Mucosa of rectum (tissue), 2 donors: ENCODE measurements at regions not wholly inside any gene's neighbourhood (a gene's known extent, or its start where the extent isn't known, plus 50 kb on each side); places are given as distances from the start of the nearest gene placed in this dataset.

Experiments used
- H3K27ac ChIP-seq, 2 donors: one replicate each; pipeline ENCODE4 v1.7.0; 2013; ENCODE audit warnings: inconsistent platforms in 2 of 2, low read depth in 2 of 2, low read length in 2 of 2
- H3K27me3 ChIP-seq, 2 donors: one replicate each; pipeline ENCODE4 v1.7.0; 2013; ENCODE audit warnings: low read length in 2 of 2; ENCODE audit not compliant: control insufficient read depth in 2 of 2, insufficient read depth in 2 of 2
- H3K36me3 ChIP-seq, 2 donors: one replicate each; pipeline ENCODE4 v1.7.0; 2013; ENCODE audit warnings: low read length in 2 of 2; ENCODE audit not compliant: control insufficient read depth in 2 of 2, insufficient read depth in 2 of 2
- H3K4me1 ChIP-seq, 2 donors: one replicate each; pipeline ENCODE4 v1.7.0; 2013; ENCODE audit warnings: low read length in 2 of 2, mild to moderate bottlenecking in 1 of 2; ENCODE audit not compliant: control insufficient read depth in 2 of 2, insufficient read depth in 2 of 2
- H3K4me3 ChIP-seq, 2 donors: one replicate each; pipeline ENCODE4 v1.7.0; 2013; ENCODE audit warnings: low read length in 2 of 2
- H3K9ac ChIP-seq, 2 donors: one replicate each; pipeline ENCODE4 v1.7.0; 2013; ENCODE audit warnings: low read length in 2 of 2, low read depth in 1 of 2, mild to moderate bottlenecking in 1 of 2
- H3K9me3 ChIP-seq, 2 donors: one replicate each; pipeline ENCODE4 v1.7.0; 2013; ENCODE audit warnings: low read length in 2 of 2; ENCODE audit not compliant: control insufficient read depth in 2 of 2
- donor health status: healthy.
- donor health status: Normal muscosa, but diverticular disease.

- no peak overlapping the region for H3K9ac ChIP-seq
- H3K27ac ChIP-seq = peak overlapping the region; percentile 74 to 80
- peaks cover 21 to 41% of the 10 kb centered on the region in 2 donors for H3K4me1 ChIP-seq
- H3K36me3 ChIP-seq = no peaks in the 10 kb centered on the region
- H3K9me3 ChIP-seq = no peaks in the 10 kb centered on the region
- no peaks in the 10 kb centered on the region for H3K27me3 ChIP-seq
- no peak overlapping the region for H3K4me3 ChIP-seq
Measured at GRCh38 chr2:222797261-222797660, 63.6 kb upstream of the ACSL3 start.

GRCh38 chr2:222797871-222798270, 63.0 kb upstream of the ACSL3 start:
- Histone ChIP-seq H3K27me3 (no peaks in the 10 kb centered on the region), H3K27ac (no peak overlapping the region), H3K9me3 (no peaks in the 10 kb centered on the region), H3K4me3 (no peak overlapping the region), H3K36me3 (no peaks in the 10 kb centered on the region), H3K9ac (no peak overlapping the region), H3K4me1 (peaks cover 21 to 41% of the 10 kb centered on the region in 2 donors)

- Histone ChIP-seq H3K27me3 (no peaks in the 10 kb centered on the region), H3K9me3 (no peaks in the 10 kb centered on the region), H3K4me1 (peaks cover 21 to 41% of the 10 kb centered on the region in 2 donors), H3K27ac (no peak overlapping the region), H3K36me3 (no peaks in the 10 kb centered on the region), H3K9ac (no peak overlapping the region), H3K4me3 (no peak overlapping the region)
Measured at GRCh38 chr2:222798528-222798927, 62.3 kb upstream of the ACSL3 start.

- peaks cover 21 to 41% of the 10 kb centered on the region in 2 donors for H3K4me1 ChIP-seq
- H3K9ac ChIP-seq = no peak overlapping the region
- H3K9me3 ChIP-seq = no peaks in the 10 kb centered on the region
- H3K27ac ChIP-seq = no peak overlapping the region
- no peaks in the 10 kb centered on the region for H3K27me3 ChIP-seq
- H3K4me3 ChIP-seq = no peak overlapping the region
- no peaks in the 10 kb centered on the region for H3K36me3 ChIP-seq
Measured at GRCh38 chr2:222799262-222799918, 61.4 kb upstream of the ACSL3 start.

GRCh38 chr2:222802514-222803196, 58.2 kb upstream of the ACSL3 start:
- no peaks in the 10 kb centered on the region for H3K36me3 ChIP-seq
- no peaks in the 10 kb centered on the region for H3K27me3 ChIP-seq
- peaks cover 7 to 14% of the 10 kb centered on the region in 2 donors for H3K4me1 ChIP-seq
- no peak overlapping the region for H3K4me3 ChIP-seq
- H3K9ac ChIP-seq = no peak overlapping the region
- no peak overlapping the region for H3K27ac ChIP-seq
- no peaks in the 10 kb centered on the region for H3K9me3 ChIP-seq

GRCh38 chr2:222804351-222804750, 56.5 kb upstream of the ACSL3 start:
- Histone ChIP-seq H3K27me3 (no peaks in the 10 kb centered on the region), H3K4me1 (peaks cover 0 to 5% of the 10 kb centered on the region in 2 donors), H3K9ac (no peak overlapping the region), H3K9me3 (no peaks in the 10 kb centered on the region), H3K4me3 (no peak overlapping the region), H3K27ac (no peak overlapping the region), H3K36me3 (no peaks in the 10 kb centered on the region)

GRCh38 chr2:222805591-222806304, 55.1 kb upstream of the ACSL3 start:
- Histone ChIP-seq H3K27me3 (no peaks in the 10 kb centered on the region), H3K27ac (no peak overlapping the region), H3K9me3 (no peaks in the 10 kb centered on the region), H3K9ac (no peak overlapping the region), H3K4me3 (no peak overlapping the region), H3K4me1 (no peaks in the 10 kb centered on the region), H3K36me3 (no peaks in the 10 kb centered on the region)

- no peak overlapping the region for H3K27ac ChIP-seq
- no peak overlapping the region for H3K9ac ChIP-seq
- no peaks in the 10 kb centered on the region for H3K27me3 ChIP-seq
Measured at GRCh38 chr2:222806526-222807137, 54.2 kb upstream of the ACSL3 start.

GRCh38 chr2:222807431-222807830, 53.4 kb upstream of the ACSL3 start:
- H3K27me3 ChIP-seq = no peaks in the 10 kb centered on the region
- no peak overlapping the region for H3K4me3 ChIP-seq
- no peak overlapping the region for H3K9ac ChIP-seq
- H3K36me3 ChIP-seq = no peaks in the 10 kb centered on the region
- H3K27ac ChIP-seq = no peak overlapping the region
- no peaks in the 10 kb centered on the region for H3K9me3 ChIP-seq
- H3K4me1 ChIP-seq = no peaks in the 10 kb centered on the region

More at GRCh38 chr2:222806526-222807137, 54.2 kb upstream of the ACSL3 start:
- Histone ChIP-seq H3K4me3 (no peak overlapping the region), H3K36me3 (no peaks in the 10 kb centered on the region), H3K9me3 (no peaks in the 10 kb centered on the region), H3K4me1 (no peaks in the 10 kb centered on the region)

GRCh38 chr2:222809582-222809981, 51.3 kb upstream of the ACSL3 start:
- no peaks in the 10 kb centered on the region for H3K27me3 ChIP-seq
- H3K9ac ChIP-seq = no peak overlapping the region
- H3K27ac ChIP-seq = no peak overlapping the region
- H3K36me3 ChIP-seq = no peaks in the 10 kb centered on the region
- H3K4me1 ChIP-seq = no peaks in the 10 kb centered on the region
- no peaks in the 10 kb centered on the region for H3K9me3 ChIP-seq
- H3K4me3 ChIP-seq = no peak overlapping the region
